H1 (cell line): ENCODE measurements at regions not wholly inside any gene's neighbourhood (a gene's known extent, or its start where the extent isn't known, plus 50 kb on each side); places are given as distances from the start of the nearest gene placed in this dataset.

Experiments
- CTCF ChIA-PET: fragments of 300-600 bp; sonication (Branson Sonifier 250); formaldehyde crosslinking; loops from one replicate; lab custom pipeline; 2021; ENCODE audit not compliant: partially characterized antibody; lab: Charles Lee
- POLR2A ChIA-PET: fragments of 300-600 bp; sonication (Branson Sonifier 250); formaldehyde crosslinking; loops from one replicate; lab custom pipeline; 2021; ENCODE audit warnings: inconsistent platforms; ENCODE audit not compliant: partially characterized antibody; lab: Charles Lee
- DNase-seq, 2 experiments: peaks; one replicate each; pipeline versions ENCODE4 v3.0.0 to v3.0.0-alpha.2; 2010 to 2022; ENCODE audit warnings: low spot score in 2 of 2, low read depth in 1 of 2, mixed read lengths in 1 of 2
- FAIRE-seq: peaks from 2 replicates; lab custom pipeline; 2011; peaks lifted over from hg19 to GRCh38; lab: Jason Lieb, UNC
- H2AFZ ChIP-seq: 2 replicates; pipeline ENCODE4 v1.8.1; 2012; ENCODE audit warnings: low read length, inconsistent platforms
- H2AK5ac ChIP-seq: 2 replicates; pipeline ENCODE4 v1.6.1; 2013; ENCODE audit warnings: low read depth, low read length
- H2BK120ac ChIP-seq: replicated peaks from 2 replicates; pipeline ENCODE3; 2013; ENCODE audit warnings: low read depth, low read length, inconsistent platforms
- H2BK12ac ChIP-seq: 2 replicates; pipeline ENCODE4 v1.6.1; 2013; ENCODE audit warnings: low read depth, low read length
- H2BK15ac ChIP-seq: 2 replicates; pipeline ENCODE4 v1.6.1; 2013; ENCODE audit warnings: low read length
- H2BK20ac ChIP-seq: 2 replicates; pipeline ENCODE4 v1.6.1; 2013; ENCODE audit warnings: low read length
- H2BK5ac ChIP-seq: 2 replicates; pipeline ENCODE4 v1.6.1; 2013; ENCODE audit warnings: low read depth, low read length
- H3K14ac ChIP-seq: 2 replicates; pipeline ENCODE4 v1.6.1; 2013; ENCODE audit warnings: inconsistent platforms; ENCODE audit not compliant: insufficient read length
- H3K18ac ChIP-seq: 2 replicates; pipeline ENCODE4 v1.6.1; 2013; ENCODE audit warnings: low read length; ENCODE audit errors: extremely low read depth
- H3K23ac ChIP-seq: 2 replicates; pipeline ENCODE4 v1.6.1; 2013; ENCODE audit warnings: inconsistent platforms; ENCODE audit not compliant: insufficient read length
- H3K23me2 ChIP-seq: 2 replicates; pipeline ENCODE4 v1.6.1; 2013; ENCODE audit warnings: low read depth, low read length
- H3K27ac ChIP-seq: 2 replicates; pipeline ENCODE4 v1.6.1; 2011; ENCODE audit warnings: low read depth, low read length, inconsistent platforms
- H3K27me3 ChIP-seq, 4 experiments: replicated peaks in 1 of 4; 1 replicate in 1 of 4; 2 replicates in 3 of 4; pipeline versions ENCODE4 v1.6.1 to v1.8.1; 2011 to 2013; ENCODE audit warnings: low read length in 3 of 4, mild to moderate bottlenecking in 3 of 4, inconsistent platforms in 2 of 4, mixed read lengths in 2 of 4, moderate library complexity in 1 of 4; ENCODE audit not compliant: control insufficient read depth in 3 of 4, insufficient read depth in 3 of 4; ENCODE audit errors: extremely low read depth in 1 of 4
- H3K36me3 ChIP-seq, 4 experiments: 2 replicates each; pipeline versions ENCODE4 v1.6.1 to v1.8.1; 2011 to 2013; ENCODE audit warnings: mild to moderate bottlenecking in 4 of 4, low read length in 3 of 4, moderate library complexity in 2 of 4, control low read depth in 1 of 4, inconsistent platforms in 1 of 4; ENCODE audit not compliant: insufficient read depth in 4 of 4, control insufficient read depth in 2 of 4
- H3K4ac ChIP-seq: replicated peaks from 2 replicates; pipeline ENCODE3; 2013; ENCODE audit warnings: low read length, low read depth, mixed read lengths, inconsistent platforms; ENCODE audit not compliant: insufficient read length
- H3K4me1 ChIP-seq, 4 experiments: replicated peaks in 1 of 4; 1 replicate in 1 of 4; 2 replicates in 3 of 4; pipeline versions ENCODE4 v1.6.1 to v1.8.1; 2011 to 2013; ENCODE audit warnings: low read length in 3 of 4, inconsistent platforms in 2 of 4, mixed read lengths in 1 of 4; ENCODE audit not compliant: insufficient read depth in 4 of 4, control insufficient read depth in 3 of 4
- H3K4me2 ChIP-seq, 2 experiments: 2 replicates each; pipeline versions ENCODE4 v1.6.1 to v1.8.1; 2011 to 2013; ENCODE audit warnings: low read depth in 2 of 2, low read length in 2 of 2, control low read depth in 1 of 2, inconsistent platforms in 1 of 2, mild to moderate bottlenecking in 1 of 2; ENCODE audit not compliant: insufficient read depth in 1 of 2
- H3K4me3 ChIP-seq, 4 experiments: fragments of 200-600, 300-600 bp in 1 of 4; sonication (generic), shearing (Covaris generic), sonication (Bioruptor Twin) in 1 of 4; 2 replicates each; pipeline versions ENCODE4 v1.5.1 to v1.8.1; 2011 to 2016; ENCODE audit warnings: low read length in 4 of 4, low read depth in 3 of 4, control low read depth in 2 of 4, inconsistent platforms in 2 of 4, mild to moderate bottlenecking in 2 of 4, mixed read lengths in 1 of 4, moderate library complexity in 1 of 4; ENCODE audit not compliant: insufficient read depth in 2 of 4; ENCODE audit errors: extremely low read depth in 1 of 4
- H3K56ac ChIP-seq: replicated peaks from 2 replicates; pipeline ENCODE3; 2013; ENCODE audit warnings: low read depth, mild to moderate bottlenecking, mixed read lengths, low read length, inconsistent platforms; ENCODE audit not compliant: insufficient read length
- H3K79me1 ChIP-seq: 2 replicates; pipeline ENCODE4 v1.6.1; 2013; ENCODE audit warnings: low read depth, low read length, control low read depth
- H3K79me2 ChIP-seq, 2 experiments: 2 replicates each; pipeline versions ENCODE4 v1.6.1 to v1.8.1; 2012 to 2013; ENCODE audit warnings: low read length in 2 of 2, mild to moderate bottlenecking in 2 of 2, inconsistent platforms in 1 of 2; ENCODE audit not compliant: insufficient read depth in 2 of 2, control insufficient read depth in 1 of 2
- H3K9ac ChIP-seq, 4 experiments: replicated peaks in 1 of 4; 1 replicate in 1 of 4; 2 replicates in 3 of 4; pipeline versions ENCODE4 v1.6.1 to v1.8.1; 2011 to 2013; ENCODE audit warnings: low read depth in 3 of 4, low read length in 3 of 4, control low read depth in 2 of 4, mild to moderate bottlenecking in 2 of 4, moderate library complexity in 2 of 4, inconsistent platforms in 1 of 4; ENCODE audit errors: extremely low read depth in 1 of 4
- H3K9me3 ChIP-seq, 2 experiments: 2 replicates each; pipeline versions ENCODE4 v1.6.1 to v1.8.1; 2012 to 2013; ENCODE audit warnings: mild to moderate bottlenecking in 2 of 2, moderate library complexity in 2 of 2, control low read depth in 1 of 2, inconsistent platforms in 1 of 2, low read depth in 1 of 2, low read length in 1 of 2, mixed read lengths in 1 of 2; ENCODE audit not compliant: insufficient read depth in 2 of 2
- H4K20me1 ChIP-seq, 2 experiments: replicated peaks in 1 of 2; 2 replicates each; pipeline versions ENCODE3 to v1.8.1; 2011 to 2013; ENCODE audit warnings: inconsistent platforms in 2 of 2, low read length in 2 of 2, mild to moderate bottlenecking in 1 of 2; ENCODE audit not compliant: insufficient read depth in 2 of 2, control insufficient read depth in 1 of 2
- H4K5ac ChIP-seq: 2 replicates; pipeline ENCODE4 v1.6.1; 2013; ENCODE audit warnings: low read length, low read depth, mixed read lengths, inconsistent platforms; ENCODE audit not compliant: insufficient read length
- H4K8ac ChIP-seq: 2 replicates; pipeline ENCODE4 v1.8.0; 2013; ENCODE audit warnings: mild to moderate bottlenecking, moderate library complexity, low read length, inconsistent platforms; ENCODE audit not compliant: insufficient read depth; ENCODE audit errors: extremely low read depth
- H4K91ac ChIP-seq: replicated peaks from 2 replicates; pipeline ENCODE3; 2013; ENCODE audit warnings: low read length, mixed read lengths, inconsistent platforms; ENCODE audit not compliant: insufficient read length
- CEBPB ChIP-seq: IDR thresholded peaks from 2 replicates; pipeline ENCODE4 v1.6.1; 2012; ENCODE audit warnings: low read depth, low read length
- CHD2 ChIP-seq: IDR thresholded peaks from 2 replicates; pipeline ENCODE4 v1.6.1; 2012; ENCODE audit warnings: low read length, improper control_type of control experiment
- EGR1 ChIP-seq: IDR thresholded peaks from 2 replicates; pipeline ENCODE4 v1.6.1; 2011; ENCODE audit warnings: low read depth, low read length, borderline replicate concordance
- KDM1A ChIP-seq: fragments of 200-600, 300-600 bp; sonication (generic); IDR thresholded peaks from 2 replicates; pipeline ENCODE4 v1.7.1; 2016; ENCODE audit warnings: mild to moderate bottlenecking, low read length, borderline replicate concordance
- MAFK ChIP-seq: IDR thresholded peaks from 2 replicates; pipeline ENCODE4 v1.6.1; 2012; ENCODE audit warnings: low read depth, mild to moderate bottlenecking, improper control_type of control experiment, low read length
- NRF1 ChIP-seq: IDR thresholded peaks from 2 replicates; pipeline ENCODE4 v1.6.1; 2011; ENCODE audit warnings: mild to moderate bottlenecking, low read depth, low read length, improper control_type of control experiment
- PHF8 ChIP-seq: fragments of 200-600 bp; sonication (generic); conservative IDR thresholded peaks from 2 replicates; pipeline ENCODE4 v1.7.1; 2012; ENCODE audit warnings: low read depth, mild to moderate bottlenecking, inconsistent platforms, low read length, moderate library complexity
- RNF2 ChIP-seq: fragments of 200-900, 300-1000 bp; sonication (generic); IDR thresholded peaks from 2 replicates; pipeline ENCODE4 v1.7.1; 2016; ENCODE audit warnings: borderline replicate concordance, low read depth, mild to moderate bottlenecking, antibody characterized with exemption, low read length; ENCODE audit not compliant: poor library complexity, severe bottlenecking; ENCODE audit errors: missing control alignments
- SP4 ChIP-seq: IDR thresholded peaks from 2 replicates; pipeline ENCODE4 v1.6.1; 2012; ENCODE audit warnings: low read length, inconsistent platforms
- WGBS, 2 experiments: shearing (Covaris generic) in 1 of 2; methylation state at CpG; one replicate each; pipeline versions ENCODE4 v1.1.6 to v1.1.7; 2013 to 2015; ENCODE audit warnings: low lambda C conversion rate in 2 of 2, mixed read lengths in 2 of 2, inconsistent platforms in 1 of 2, low coverage in 1 of 2, missing lambda C conversion rate in 1 of 2; ENCODE audit not compliant: insufficient replicate concordance in 2 of 2, insufficient coverage in 1 of 2, insufficient read length in 1 of 2; ENCODE audit errors: extremely low coverage in 1 of 2, missing lambda C conversion rate in 1 of 2; 5-methylcytosine and 5-hydroxymethylcytosine counted together

- H2BK120ac ChIP-seq, result no peak overlapping the region
- DNase-seq, result no peak
- no peak overlapping the region for H2BK5ac ChIP-seq
- TF ChIP-seq KDM1A, result no peak
- TF ChIP-seq SP4, result no peak
- TF ChIP-seq CHD2, result no peak
- TF ChIP-seq EGR1, result no peak
- no peak for TF ChIP-seq MAFK
- TF ChIP-seq PHF8, result no peak
- no peak for TF ChIP-seq NRF1
- no peak for TF ChIP-seq RNF2
- TF ChIP-seq CEBPB, result no peak
- H3K9me3 ChIP-seq, result no peaks in the 10 kb centered on the region
- H3K4me2 ChIP-seq, result no peak overlapping the region
- FAIRE-seq, result no peak
- POLR2A ChIA-PET, result interaction anchor here (0.8 kb wide), 1 partner anchor 23 kb away, joined by 3 read pairs; no protein-coding TSS in a partner anchor
- no peak overlapping the region for H2BK12ac ChIP-seq
- H3K56ac ChIP-seq, result no peak overlapping the region
- H2BK20ac ChIP-seq, result no peak overlapping the region
- H3K23ac ChIP-seq, result no peak overlapping the region
- no peak overlapping the region for H4K5ac ChIP-seq
- H2AFZ ChIP-seq, result no peak overlapping the region
- H2AK5ac ChIP-seq, result no peak overlapping the region
- no peak overlapping the region for H3K9ac ChIP-seq
- H3K4me3 ChIP-seq, result no peak overlapping the region
- H3K4ac ChIP-seq, result no peak overlapping the region
- H4K91ac ChIP-seq, result no peak overlapping the region
- no peaks in the 10 kb centered on the region for H3K79me2 ChIP-seq
- WGBS, 2 experiments, result 96% methylated on average over 3 of the region's 3 CpGs; no CpG with 5 or more reads in 1 of the 2 experiments
- H3K27me3 ChIP-seq, result no peaks in the 10 kb centered on the region
- no peaks in the 10 kb centered on the region for H3K23me2 ChIP-seq
- H3K79me1 ChIP-seq, result no peaks in the 10 kb centered on the region
- H3K14ac ChIP-seq, result no peak overlapping the region
- no peak overlapping the region for H3K27ac ChIP-seq
- H3K18ac ChIP-seq, result no peak overlapping the region
- H3K4me1 ChIP-seq, result 0 out of 7 replicates have a peak, but pooled peaks cover 0 to 2% (median 0%) of the 10 kb centered on the region in 4 experiments
- no peaks in the 10 kb centered on the region for H4K20me1 ChIP-seq
- H4K8ac ChIP-seq, result no peak overlapping the region
- no peak overlapping the region for H2BK15ac ChIP-seq
- CTCF ChIA-PET, result interaction anchor here (1.1 to 1.6 kb wide), 3 partner anchors 10 to 13 kb away, joined by 3 to 4 read pairs (median 3); no protein-coding TSS in a partner anchor
- no peaks in the 10 kb centered on the region for H3K36me3 ChIP-seq
Observed at GRCh38 chr3:154666542-154666941, 236.6 kb upstream of the GPR149 start.
